ENCODE measurements at regions not wholly inside any gene's neighbourhood (a gene's known extent, or its start where the extent isn't known, plus 50 kb on each side); places are given as distances from the start of the nearest gene placed in this dataset.
"Not testable (repeated sequence)": the region's sequence is repeated elsewhere in the genome, so short reads cannot be mapped to it uniquely, and the experiment has no call there.

- DNase-seq (ENCODE audit: extremely low spot score, insufficient read length, low read depth): no peak
- no peak for FAIRE-seq
These were observed 1786.8 kb upstream of the ACO1 start for GRCh38 chr9:30597608-30598007.

GRCh38 chr9:30605936-30606335, 1778.5 kb upstream of the ACO1 start:
- FAIRE-seq (no peak), DNase-seq (ENCODE audit: extremely low spot score, insufficient read length, low read depth) (no peak)

GRCh38 chr9:30609713-30610112, 1774.7 kb upstream of the ACO1 start:
- FAIRE-seq: no peak

GRCh38 chr9:30616782-30617181, 1767.7 kb upstream of the ACO1 start:
- FAIRE-seq; DNase-seq (ENCODE audit: extremely low spot score, insufficient read length, low read depth): not testable (repeated sequence)

More at GRCh38 chr9:30609713-30610112, 1774.7 kb upstream of the ACO1 start:
- DNase-seq (ENCODE audit: extremely low spot score, insufficient read length, low read depth): no peak

- DNase-seq (ENCODE audit: extremely low spot score, insufficient read length, low read depth) (no peak), FAIRE-seq (no peak)
These were observed 1761.9 kb upstream of the ACO1 start for GRCh38 chr9:30622561-30622960.

GRCh38 chr9:30628915-30629567, 1755.4 kb upstream of the ACO1 start:
- no peak for FAIRE-seq

GRCh38 chr9:30630459-30630858, 1754.0 kb upstream of the ACO1 start:
- FAIRE-seq (no peak), DNase-seq (ENCODE audit: extremely low spot score, insufficient read length, low read depth) (no peak)

More at GRCh38 chr9:30628915-30629567, 1755.4 kb upstream of the ACO1 start:
- no peak for DNase-seq (ENCODE audit: extremely low spot score, insufficient read length, low read depth)

- DNase-seq (ENCODE audit: extremely low spot score, insufficient read length, low read depth); FAIRE-seq: not testable (repeated sequence)
These were observed 1737.8 kb upstream of the ACO1 start for GRCh38 chr9:30646639-30647038.

GRCh38 chr9:30661925-30662324, 1722.5 kb upstream of the ACO1 start:
- DNase-seq (ENCODE audit: extremely low spot score, insufficient read length, low read depth) (no peak), FAIRE-seq (no peak)

- no peak for DNase-seq (ENCODE audit: extremely low spot score, insufficient read length, low read depth)
- FAIRE-seq: no peak
These were observed 1713.5 kb upstream of the ACO1 start for GRCh38 chr9:30670805-30671562.

GRCh38 chr9:30673132-30673531, 1711.3 kb upstream of the ACO1 start:
- FAIRE-seq (no peak), DNase-seq (ENCODE audit: extremely low spot score, insufficient read length, low read depth) (no peak)

GRCh38 chr9:30676651-30677050, 1707.8 kb upstream of the ACO1 start:
- DNase-seq (ENCODE audit: extremely low spot score, insufficient read length, low read depth) (no peak), FAIRE-seq (no peak)

GRCh38 chr9:30677221-30677620, 1707.2 kb upstream of the ACO1 start:
- no peak for FAIRE-seq
- no peak for DNase-seq (ENCODE audit: extremely low spot score, insufficient read length, low read depth)

- DNase-seq (ENCODE audit: extremely low spot score, insufficient read length, low read depth) (no peak), FAIRE-seq (no peak)
These were observed 1695.6 kb upstream of the ACO1 start for GRCh38 chr9:30688801-30689200.

GRCh38 chr9:30697958-30698357, 1686.5 kb upstream of the ACO1 start:
- FAIRE-seq (no peak), DNase-seq (ENCODE audit: extremely low spot score, insufficient read length, low read depth) (no peak)

GRCh38 chr9:30711591-30711990, 1672.9 kb upstream of the ACO1 start:
- DNase-seq (ENCODE audit: extremely low spot score, insufficient read length, low read depth) (no peak), FAIRE-seq (no peak)

- FAIRE-seq: no peak
These were observed 1671.2 kb upstream of the ACO1 start for GRCh38 chr9:30713243-30713642.

GRCh38 chr9:30714389-30714788, 1670.1 kb upstream of the ACO1 start:
- DNase-seq (ENCODE audit: extremely low spot score, insufficient read length, low read depth): no peak
- no peak for FAIRE-seq

More at GRCh38 chr9:30713243-30713642, 1671.2 kb upstream of the ACO1 start:
- DNase-seq (ENCODE audit: extremely low spot score, insufficient read length, low read depth): no peak

- DNase-seq (ENCODE audit: extremely low spot score, insufficient read length, low read depth) (no peak), FAIRE-seq (no peak)
These were observed 1666.0 kb upstream of the ACO1 start for GRCh38 chr9:30718483-30718882.

- FAIRE-seq (no peak), DNase-seq (ENCODE audit: extremely low spot score, insufficient read length, low read depth) (no peak)
These were observed 1662.4 kb upstream of the ACO1 start for GRCh38 chr9:30722065-30722464.

GRCh38 chr9:30723656-30724055, 1660.8 kb upstream of the ACO1 start:
- DNase-seq (ENCODE audit: extremely low spot score, insufficient read length, low read depth) (no peak), FAIRE-seq (no peak)

Measured in GM18507 (cell line).